ACHN (cell line): ENCODE measurements at regions not wholly inside any gene's neighbourhood (a gene's known extent, or its start where the extent isn't known, plus 50 kb on each side); places are given as distances from the start of the nearest gene placed in this dataset.

Source experiments
- DNase-seq: peaks from one replicate; pipeline ENCODE4 v3.0.0-alpha.2; 2015
- in situ Hi-C: cut with HindIII; loops from 2 replicates; pipeline ENCODE4 v1.10.0; 2017; ENCODE audit warnings: low sequenced_read_pairs, low pct_ligation_motif_present, low pct_unique_long_range_greater_than_20kb

DNA sequence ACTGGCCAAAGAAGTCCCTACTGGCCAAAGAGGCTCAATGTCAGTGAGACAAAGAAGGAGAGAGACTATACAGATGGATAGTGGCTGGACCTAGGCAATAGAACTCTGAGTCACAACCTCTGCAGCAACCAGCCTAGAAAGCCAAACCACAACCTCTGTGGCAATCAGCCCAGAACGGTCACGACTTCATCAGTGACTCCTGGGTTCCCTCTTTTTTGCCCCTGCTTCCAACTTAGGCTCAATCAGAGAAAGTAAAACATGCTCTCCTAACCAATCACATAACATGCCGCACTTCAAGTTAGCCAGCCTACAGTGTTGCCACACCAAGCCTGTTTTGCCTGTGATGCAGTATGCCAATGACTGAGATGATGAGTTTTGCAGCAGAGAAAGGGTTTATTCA lies 203.4 kb downstream of the ANAPC10 start:
- no peak for DNase-seq
- in situ Hi-C loops: no loop called here

DNA sequence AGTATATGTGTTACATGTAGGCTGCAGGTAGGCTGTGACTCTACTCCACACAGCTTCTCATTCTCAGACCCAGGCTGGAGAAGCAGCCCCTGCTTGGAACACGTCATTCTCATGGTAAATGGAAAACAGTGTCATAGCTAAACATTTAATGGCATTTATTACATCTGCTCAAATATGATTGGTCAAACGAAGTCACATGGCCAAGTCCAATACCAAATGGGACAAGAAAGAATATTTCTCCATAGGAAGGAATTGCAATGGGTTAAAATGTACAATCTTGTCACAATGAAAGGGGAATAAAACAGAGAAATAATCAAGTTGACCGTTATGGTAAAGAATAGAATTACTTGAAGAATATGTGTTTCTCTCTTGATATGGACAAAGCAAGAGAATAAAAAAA lies 198.6 kb downstream of the ANAPC10 start:
- in situ Hi-C loops: no loop called here
- DNase-seq: no peak

GRCh38 chr4:144901141-144901540 lies 196.9 kb downstream of the ANAPC10 start:
- DNase-seq: no peak
- in situ Hi-C loops: no loop called here

- DNase-seq: no peak
Measured at GRCh38 chr4:144902614-144903013, 195.4 kb downstream of the ANAPC10 start.

GRCh38 chr4:144903953-144904711 lies 193.9 kb downstream of the ANAPC10 start:
- no peak for DNase-seq
- in situ Hi-C loops: no loop called here

More at GRCh38 chr4:144902614-144903013, 195.4 kb downstream of the ANAPC10 start:
- in situ Hi-C loops: no loop called here

GRCh38 chr4:144905286-144905685 lies 192.7 kb downstream of the ANAPC10 start:
- in situ Hi-C loops: no loop called here
- no peak for DNase-seq

GRCh38 chr4:144906181-144906925 lies 191.6 kb downstream of the ANAPC10 start:
- in situ Hi-C loops: no loop called here
- DNase-seq: no peak

DNA sequence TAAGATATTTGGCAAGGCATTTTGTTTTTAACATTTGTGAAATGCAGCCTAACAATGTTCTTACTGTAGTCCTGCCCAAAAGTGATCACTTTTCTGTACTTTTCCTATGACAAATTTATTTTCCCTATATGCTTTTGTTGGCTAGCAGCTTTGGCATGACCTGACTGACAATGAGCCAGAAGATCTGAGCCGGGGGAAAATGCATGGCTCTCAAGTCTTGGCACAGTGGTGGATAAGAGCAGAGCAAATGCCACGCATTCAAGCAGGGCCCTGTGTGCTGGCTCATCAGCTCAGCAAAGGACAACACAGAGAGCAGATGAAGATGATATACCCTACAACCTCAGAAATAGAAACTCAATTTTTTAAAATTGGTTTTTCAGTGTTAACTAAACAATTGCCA lies 187.3 kb downstream of the ANAPC10 start:
- DNase-seq: no peak
- in situ Hi-C loops: no loop called here
